ENCODE measurements at regions not wholly inside any gene's neighbourhood (a gene's known extent, or its start where the extent isn't known, plus 50 kb on each side); places are given as distances from the start of the nearest gene placed in this dataset.

DNA sequence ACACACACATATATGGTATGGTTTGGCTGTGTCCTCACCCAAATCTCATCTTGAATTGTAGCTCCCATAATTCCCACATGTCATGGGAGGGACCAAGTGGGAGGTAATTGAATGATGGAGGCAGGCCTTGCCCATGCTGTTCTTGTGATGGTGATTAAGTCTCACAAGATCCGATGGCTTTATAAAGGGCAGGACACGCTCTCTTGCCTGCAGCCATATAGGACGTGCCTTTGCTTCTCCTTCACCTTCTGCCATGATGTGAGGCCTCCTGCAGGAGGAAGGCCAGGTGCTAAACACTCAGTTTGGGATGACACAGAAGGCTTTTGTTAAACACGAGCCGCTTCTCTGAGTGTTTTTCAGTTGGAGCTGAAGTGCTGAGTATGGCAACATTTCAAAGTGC, 205.3 kb upstream of the KLF6 start:
- no peaks in the 10 kb centered on the region for H3K4me1 ChIP-seq (ENCODE audit: insufficient read depth, low read length)
- H2BK5ac ChIP-seq (ENCODE audit: insufficient read length, low read length), result no peak overlapping the region
- H3K18ac ChIP-seq (ENCODE audit: insufficient read length, low read depth, low read length), result no peak overlapping the region
- H3K79me2 ChIP-seq (ENCODE audit: insufficient read depth, low read length), result no peaks in the 10 kb centered on the region
- no peak overlapping the region for H4K91ac ChIP-seq (ENCODE audit: insufficient read length, low read depth, low read length)
- no peaks in the 10 kb centered on the region for H3K27me3 ChIP-seq (ENCODE audit: insufficient read depth, low read length)
- H3K4me1 Mint-ChIP-seq, result peaks cover 10 to 11% of the 10 kb centered on the region in 2 experiments; a peak in 3 of 4 replicates
- no peak overlapping the region for H3K23ac ChIP-seq (ENCODE audit: insufficient read length, low read depth, low read length)
- H3K4me2 ChIP-seq (ENCODE audit: insufficient read depth, insufficient read length, low read length), result no peak overlapping the region
- no peaks in the 10 kb centered on the region for H3K9me3 ChIP-seq (ENCODE audit: control insufficient read depth, low read depth, low read length)
- H2AK5ac ChIP-seq (ENCODE audit: insufficient read length, low read length), result no peak overlapping the region
- no peak overlapping the region for H2AFZ ChIP-seq (ENCODE audit: low read length)
- no peak overlapping the region for H3K27ac Mint-ChIP-seq
- no peaks in the 10 kb centered on the region for H3K9me3 Mint-ChIP-seq
- H3K36me3 Mint-ChIP-seq (ENCODE audit: insufficient read depth in 1 of 3, low read depth in 3 of 3), result no peaks in the 10 kb centered on the region
- no peak overlapping the region for H3K27ac ChIP-seq (ENCODE audit: insufficient read length, low read depth, low read length)
- no peaks in the 10 kb centered on the region for H4K20me1 ChIP-seq (ENCODE audit: control insufficient read depth, insufficient read depth, insufficient read length)
- H3K4me3 Mint-ChIP-seq, result no peak overlapping the region
- H3K14ac ChIP-seq (ENCODE audit: insufficient read depth, low read length), result no peak overlapping the region
- H3T11ph ChIP-seq (ENCODE audit: low read length), result no peak overlapping the region
- no peak overlapping the region for H2BK12ac ChIP-seq (ENCODE audit: insufficient read length, low read depth, low read length)
- H4K5ac ChIP-seq (ENCODE audit: insufficient read length, low read depth, low read length), result no peak overlapping the region
- H2BK15ac ChIP-seq (ENCODE audit: low read depth, low read length), result no peak overlapping the region
- H3K27me3 Mint-ChIP-seq (ENCODE audit: low read depth), result no peaks in the 10 kb centered on the region; the same call in none of the 2 replicates
- no peaks in the 10 kb centered on the region for H3K23me2 ChIP-seq (ENCODE audit: insufficient read length, low read depth, low read length, poor library complexity, severe bottlenecking)
- no peak overlapping the region for H3K9ac ChIP-seq (ENCODE audit: extremely low read depth, insufficient read length, low read length)
- TF ChIP-seq, protein P1, sequence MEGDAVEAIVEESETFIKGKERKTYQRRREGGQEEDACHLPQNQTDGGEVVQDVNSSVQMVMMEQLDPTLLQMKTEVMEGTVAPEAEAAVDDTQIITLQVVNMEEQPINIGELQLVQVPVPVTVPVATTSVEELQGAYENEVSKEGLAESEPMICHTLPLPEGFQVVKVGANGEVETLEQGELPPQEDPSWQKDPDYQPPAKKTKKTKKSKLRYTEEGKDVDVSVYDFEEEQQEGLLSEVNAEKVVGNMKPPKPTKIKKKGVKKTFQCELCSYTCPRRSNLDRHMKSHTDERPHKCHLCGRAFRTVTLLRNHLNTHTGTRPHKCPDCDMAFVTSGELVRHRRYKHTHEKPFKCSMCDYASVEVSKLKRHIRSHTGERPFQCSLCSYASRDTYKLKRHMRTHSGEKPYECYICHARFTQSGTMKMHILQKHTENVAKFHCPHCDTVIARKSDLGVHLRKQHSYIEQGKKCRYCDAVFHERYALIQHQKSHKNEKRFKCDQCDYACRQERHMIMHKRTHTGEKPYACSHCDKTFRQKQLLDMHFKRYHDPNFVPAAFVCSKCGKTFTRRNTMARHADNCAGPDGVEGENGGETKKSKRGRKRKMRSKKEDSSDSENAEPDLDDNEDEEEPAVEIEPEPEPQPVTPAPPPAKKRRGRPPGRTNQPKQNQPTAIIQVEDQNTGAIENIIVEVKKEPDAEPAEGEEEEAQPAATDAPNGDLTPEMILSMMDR (conservative IDR thresholded peaks at IDR 0.05), result no peak
- no peak overlapping the region for H3K4ac ChIP-seq (ENCODE audit: low read depth, low read length)
- no CpG with 5 or more reads among the region's 5 CpGs for WGBS (ENCODE audit: extremely low coverage, insufficient read length, low lambda C conversion rate)
- no peak overlapping the region for H3K56ac ChIP-seq (ENCODE audit: insufficient read length, low read depth, low read length)
- no peak overlapping the region for H2BK120ac ChIP-seq (ENCODE audit: low read depth, low read length, poor library complexity, severe bottlenecking)
- no peak for DNase-seq
- H2BK20ac ChIP-seq (ENCODE audit: low read depth, low read length, poor library complexity, severe bottlenecking), result no peak overlapping the region
- no peaks in the 10 kb centered on the region for H3K79me1 ChIP-seq (ENCODE audit: insufficient read depth, low read depth, low read length, poor library complexity, severe bottlenecking)
- no peak overlapping the region for H4K8ac ChIP-seq (replicated peaks; ENCODE audit: insufficient read length, low read depth, low read length)
